Keratinocyte (primary cell): ENCODE measurements at regions not wholly inside any gene's neighbourhood (a gene's known extent, or its start where the extent isn't known, plus 50 kb on each side); places are given as distances from the start of the nearest gene placed in this dataset.

Source experiments
- DNase-seq: peaks from one replicate; pipeline ENCODE4 v3.0.0-alpha.2; 2011; ENCODE audit warnings: low read depth, missing footprints, low spot score
- FAIRE-seq: peaks from 2 replicates; lab custom pipeline; 2011; peaks lifted over from hg19 to GRCh38; lab: Jason Lieb, UNC
- H2AFZ ChIP-seq: 2 replicates; pipeline ENCODE4 v1.6.0; 2012; ENCODE audit warnings: low read length, control low read depth, inconsistent platforms; ENCODE audit not compliant: control insufficient read depth
- H3K27ac ChIP-seq: 2 replicates; pipeline ENCODE4 v1.5.1; 2011; ENCODE audit warnings: low read length; ENCODE audit not compliant: control insufficient read depth, insufficient read depth
- H3K27me3 ChIP-seq: 3 replicates; pipeline ENCODE4 v1.6.0; 2011; ENCODE audit warnings: low read length; ENCODE audit not compliant: control insufficient read depth, insufficient read depth; ENCODE audit errors: extremely low read depth
- H3K36me3 ChIP-seq, 2 experiments: 2 replicates in 1 of 2; 3 replicates in 1 of 2; pipeline ENCODE4 v1.5.1; 2011; ENCODE audit warnings: low read length in 2 of 2, mild to moderate bottlenecking in 1 of 2; ENCODE audit not compliant: control insufficient read depth in 2 of 2, insufficient read depth in 2 of 2; ENCODE audit errors: extremely low read depth in 1 of 2
- H3K4me1 ChIP-seq: 3 replicates; pipeline ENCODE4 v1.5.1; 2011; ENCODE audit warnings: low read length; ENCODE audit not compliant: control insufficient read depth, insufficient read depth; ENCODE audit errors: extremely low read depth
- H3K4me2 ChIP-seq: 3 replicates; pipeline ENCODE4 v1.6.0; 2011; ENCODE audit warnings: low read depth, low read length; ENCODE audit not compliant: control insufficient read depth, insufficient read depth; ENCODE audit errors: extremely low read depth
- H3K4me3 ChIP-seq, 3 experiments: fragments of 200-600 bp in 1 of 3; sonication (generic) in 1 of 3; 2 replicates in 2 of 3; 3 replicates in 1 of 3; pipeline ENCODE4 v1.5.1; 2011 to 2016; ENCODE audit warnings: low read length in 3 of 3, mild to moderate bottlenecking in 3 of 3, control low read depth in 2 of 3, inconsistent platforms in 1 of 3, low read depth in 1 of 3, mixed read lengths in 1 of 3, mixed run types in 1 of 3, moderate library complexity in 1 of 3; ENCODE audit not compliant: control insufficient read depth in 2 of 3, insufficient read depth in 2 of 3; ENCODE audit errors: extremely low read depth in 1 of 3
- H3K79me2 ChIP-seq: 2 replicates; pipeline ENCODE4 v1.6.0; 2012; ENCODE audit warnings: low read length; ENCODE audit not compliant: control insufficient read depth, insufficient read depth
- H3K9ac ChIP-seq: 3 replicates; pipeline ENCODE4 v1.6.0; 2011; ENCODE audit warnings: low read length; ENCODE audit not compliant: control insufficient read depth, insufficient read depth; ENCODE audit errors: extremely low read depth
- H3K9me1 ChIP-seq: 3 replicates; pipeline ENCODE4 v1.6.0; 2011; ENCODE audit warnings: low read length; ENCODE audit not compliant: control insufficient read depth, insufficient read depth; ENCODE audit errors: extremely low read depth
- H3K9me3 ChIP-seq: 2 replicates; pipeline ENCODE4 v1.5.1; 2012; ENCODE audit warnings: low read depth, low read length; ENCODE audit not compliant: control insufficient read depth
- H4K20me1 ChIP-seq: 3 replicates; pipeline ENCODE4 v1.6.0; 2011; ENCODE audit warnings: low read length; ENCODE audit not compliant: control insufficient read depth, insufficient read depth; ENCODE audit errors: extremely low read depth
- CTCF ChIP-seq, 3 experiments: IDR thresholded peaks in 1 of 3; conservative IDR thresholded peaks in 1 of 3; optimal IDR thresholded peaks in 1 of 3; 2 replicates in 2 of 3; 3 replicates in 1 of 3; pipeline versions ENCODE3 to v1.5.1; 2011; ENCODE audit warnings: low read length in 3 of 3, mild to moderate bottlenecking in 3 of 3, moderate library complexity in 2 of 3, control low read depth in 1 of 3, inconsistent platforms in 1 of 3; ENCODE audit not compliant: insufficient read depth in 2 of 3; ENCODE audit errors: extremely low read depth in 1 of 3
- EZH2 ChIP-seq: IDR thresholded peaks from one replicate; pipeline ENCODE4 v1.6.1; 2012; ENCODE audit warnings: inconsistent platforms, mild to moderate bottlenecking, low read length, moderate library complexity
- dilution Hi-C: fragments of 300-500 bp; cut with MboI; formaldehyde crosslinking; loops from one replicate; pipeline ENCODE4 v1.7.0; 2020; ENCODE audit warnings: low sequenced_read_pairs; ENCODE audit not compliant: extremely low pct_ligation_motif_present

- Histone ChIP-seq H2AFZ (no peak overlapping the region), H4K20me1 (no peaks in the 10 kb centered on the region), H3K4me1 (no peaks in the 10 kb centered on the region), H3K79me2 (no peaks in the 10 kb centered on the region), H3K4me2 (no peak overlapping the region), H3K9ac (no peak overlapping the region), H3K9me3 (no peaks in the 10 kb centered on the region), H3K36me3 (no peaks in the 10 kb centered on the region), H3K27ac (no peak overlapping the region), H3K27me3 (no peaks in the 10 kb centered on the region), H3K4me3 (no peak overlapping the region), H3K9me1 (no peaks in the 10 kb centered on the region)
- no peak for TF ChIP-seq EZH2
- no peak for TF ChIP-seq CTCF (optimal IDR thresholded peaks at IDR 0.05 in 1 of 3, IDR thresholded peaks at IDR 0.05 in 1 of 3, conservative IDR thresholded peaks at IDR 0.05 in 1 of 3; ENCODE audit: extremely low read depth in 1 of 3, insufficient read depth in 2 of 3, low read length in 3 of 3)
- DNase-seq = no peak
- dilution Hi-C loops = no loop called here
- FAIRE-seq = no peak
Observed at GRCh38 chr3:163838769-163839168, 1239.5 kb downstream of the SI start.

GRCh38 chr3:163832547-163832946 lies 1245.7 kb downstream of the SI start:
- no peaks in the 10 kb centered on the region for H3K9me1 ChIP-seq
- no peaks in the 10 kb centered on the region for H3K79me2 ChIP-seq
- no peaks in the 10 kb centered on the region for H3K36me3 ChIP-seq
- H3K27me3 ChIP-seq = no peaks in the 10 kb centered on the region
- no peaks in the 10 kb centered on the region for H4K20me1 ChIP-seq
- TF ChIP-seq CTCF (optimal IDR thresholded peaks at IDR 0.05 in 1 of 3, IDR thresholded peaks at IDR 0.05 in 1 of 3, conservative IDR thresholded peaks at IDR 0.05 in 1 of 3; ENCODE audit: extremely low read depth in 1 of 3, insufficient read depth in 2 of 3, low read length in 3 of 3) (no peak), EZH2 (no peak)
- H2AFZ ChIP-seq = no peak overlapping the region
- FAIRE-seq (no peak), DNase-seq (no peak)
- H3K9me3 ChIP-seq = peaks cover 1% of the 10 kb centered on the region
- H3K4me2 ChIP-seq = no peak overlapping the region
- no peak overlapping the region for H3K4me3 ChIP-seq
- dilution Hi-C loops = no loop called here
- H3K27ac ChIP-seq = no peak overlapping the region
- no peaks in the 10 kb centered on the region for H3K4me1 ChIP-seq
- no peak overlapping the region for H3K9ac ChIP-seq
